Neural cell (in vitro differentiated cells): ENCODE measurements at regions not wholly inside any gene's neighbourhood (a gene's known extent, or its start where the extent isn't known, plus 50 kb on each side); places are given as distances from the start of the nearest gene placed in this dataset.

ENCODE experiments used
- H2AFZ ChIP-seq: fragments of 200-600, 300-800 bp; sonication (generic), shearing (Covaris generic); 2 replicates; pipeline ENCODE4 v1.6.0; 2014; ENCODE audit warnings: low read depth, mild to moderate bottlenecking, antibody characterized with exemption, low read length, moderate library complexity
- H3F3A ChIP-seq: fragments of 200-600 bp; shearing (Covaris generic); 2 replicates; pipeline ENCODE4 v1.6.1; 2016; ENCODE audit warnings: mild to moderate bottlenecking, moderate library complexity, mixed read lengths, antibody characterized with exemption, low read length; ENCODE audit not compliant: insufficient read depth, poor library complexity, severe bottlenecking
- H3K27ac ChIP-seq: fragments of 200-600, 300-800 bp; sonication (generic), shearing (Covaris generic); 2 replicates; pipeline ENCODE4 v1.5.1; 2014; ENCODE audit warnings: mild to moderate bottlenecking, low read length, moderate library complexity
- H3K27me3 ChIP-seq: fragments of 300-800, 200-600 bp; sonication (generic), shearing (Covaris generic); 2 replicates; pipeline ENCODE4 v1.6.0; 2014; ENCODE audit warnings: mild to moderate bottlenecking, low read depth, low read length, moderate library complexity; ENCODE audit not compliant: insufficient read depth
- H3K36me3 ChIP-seq: fragments of 300-800, 200-600 bp; sonication (generic), shearing (Covaris generic); 2 replicates; pipeline ENCODE4 v1.5.1; 2014; ENCODE audit warnings: mild to moderate bottlenecking, antibody characterized with exemption, low read length, moderate library complexity; ENCODE audit not compliant: insufficient read depth
- H3K4me2 ChIP-seq: fragments of 300-800, 200-600 bp; sonication (generic), shearing (Covaris generic); 2 replicates; pipeline ENCODE4 v1.6.0; 2014; ENCODE audit warnings: mild to moderate bottlenecking, low read length
- H3K4me3 ChIP-seq: fragments of 300-800, 200-600 bp; sonication (generic), shearing (Covaris generic); 2 replicates; pipeline ENCODE4 v1.5.1; 2014; ENCODE audit warnings: mild to moderate bottlenecking, low read length, moderate library complexity
- H3K79me2 ChIP-seq: fragments of 200-600 bp; shearing (Covaris generic); replicated peaks from 2 replicates; pipeline ENCODE4 v1.6.0; 2014; ENCODE audit warnings: mild to moderate bottlenecking, low read length, moderate library complexity; ENCODE audit not compliant: insufficient read depth
- H3K9ac ChIP-seq: fragments of 300-800, 200-600 bp; sonication (generic), shearing (Covaris generic); 2 replicates; pipeline ENCODE4 v1.6.1; 2016; ENCODE audit warnings: mild to moderate bottlenecking, low read length, mixed read lengths
- H3K9me2 ChIP-seq: fragments of 200-600 bp; shearing (Covaris generic); 2 replicates; pipeline ENCODE4 v1.6.1; 2016; ENCODE audit warnings: mild to moderate bottlenecking, low read length, mixed read lengths; ENCODE audit not compliant: insufficient read depth
- H3K9me3 ChIP-seq: fragments of 200-600, 300-800 bp; sonication (generic), shearing (Covaris generic); 2 replicates; pipeline ENCODE4 v1.6.1; 2016; ENCODE audit warnings: mild to moderate bottlenecking, mixed run types, low read length, moderate library complexity, mixed read lengths
- H4K20me1 ChIP-seq: fragments of 200-600 bp; shearing (Covaris generic); 2 replicates; pipeline ENCODE4 v1.6.1; 2016; ENCODE audit warnings: mild to moderate bottlenecking, mixed run types; ENCODE audit not compliant: insufficient read depth
- CTCF ChIP-seq: fragments of 450-650 bp; IDR thresholded peaks from 2 replicates; pipeline ENCODE4 v1.5.1; 2014; ENCODE audit warnings: antibody characterized with exemption, mild to moderate bottlenecking, moderate library complexity; ENCODE audit not compliant: poor library complexity, severe bottlenecking
- EP300 ChIP-seq: fragments of 450-650 bp; conservative IDR thresholded peaks from 2 replicates; pipeline ENCODE4 v1.6.1; 2014; ENCODE audit warnings: antibody characterized with exemption, mild to moderate bottlenecking, moderate library complexity; ENCODE audit not compliant: poor library complexity, severe bottlenecking
- EZH2 ChIP-seq: fragments of 200-600, 300-800 bp; shearing (Covaris generic), sonication (generic); IDR thresholded peaks from 2 replicates; pipeline ENCODE4 v1.6.1; 2014; ENCODE audit warnings: antibody characterized with exemption, low read length, borderline replicate concordance, mild to moderate bottlenecking; ENCODE audit not compliant: insufficient read depth, poor library complexity, severe bottlenecking
- MXI1 ChIP-seq: fragments of 450-650 bp; conservative IDR thresholded peaks from 2 replicates; pipeline ENCODE4 v1.6.1; 2014; ENCODE audit warnings: antibody characterized with exemption, mild to moderate bottlenecking; ENCODE audit not compliant: poor library complexity, severe bottlenecking
- POLR2AphosphoS5 ChIP-seq: IDR thresholded peaks from 2 replicates; pipeline ENCODE4 v1.6.1; 2012
- RAD21 ChIP-seq: fragments of 450-650 bp; conservative IDR thresholded peaks from 2 replicates; pipeline ENCODE4 v1.6.1; 2014; ENCODE audit warnings: antibody characterized with exemption, mild to moderate bottlenecking, moderate library complexity
- REST ChIP-seq: IDR thresholded peaks from 2 replicates; pipeline ENCODE4 v1.6.1; 2012; ENCODE audit warnings: borderline replicate concordance
- SMC3 ChIP-seq: fragments of 450-650 bp; conservative IDR thresholded peaks from 2 replicates; pipeline ENCODE4 v1.6.1; 2014; ENCODE audit warnings: antibody characterized with exemption, mild to moderate bottlenecking, moderate library complexity; ENCODE audit not compliant: poor library complexity
- TAF1 ChIP-seq: IDR thresholded peaks from 2 replicates; pipeline ENCODE4 v1.6.1; 2012; ENCODE audit warnings: low read depth

GRCh38 chr3:28853830-28854229 is 427.0 kb upstream of the RBMS3 start:
- Histone ChIP-seq H4K20me1 (no peaks in the 10 kb centered on the region), H2AFZ (no peak overlapping the region), H3K36me3 (no peaks in the 10 kb centered on the region), H3F3A (no peaks in the 10 kb centered on the region), H3K9me2 (no peaks in the 10 kb centered on the region), H3K4me2 (no peak overlapping the region), H3K79me2 (no peaks in the 10 kb centered on the region), H3K4me3 (no peak overlapping the region), H3K9me3 (no peaks in the 10 kb centered on the region), H3K27ac (no peak overlapping the region), H3K27me3 (no peaks in the 10 kb centered on the region), H3K9ac (no peak overlapping the region)
- TF ChIP-seq EP300 (no peak), POLR2AphosphoS5 (no peak), MXI1 (no peak), EZH2 (no peak), SMC3 (no peak), CTCF (peak; percentile 41), REST (no peak), RAD21 (peak; percentile 52), TAF1 (no peak)

GRCh38 chr3:28856796-28857195 is 424.1 kb upstream of the RBMS3 start:
- H3K9me3 ChIP-seq, result no peaks in the 10 kb centered on the region
- H3K9ac ChIP-seq, result no peak overlapping the region
- no peak overlapping the region for H3K4me3 ChIP-seq
- TF ChIP-seq POLR2AphosphoS5 (no peak), TAF1 (no peak)
- H3K4me2 ChIP-seq, result no peak overlapping the region
- H3F3A ChIP-seq, result no peaks in the 10 kb centered on the region
- no peak overlapping the region for H2AFZ ChIP-seq
- H3K9me2 ChIP-seq, result no peaks in the 10 kb centered on the region
- no peaks in the 10 kb centered on the region for H4K20me1 ChIP-seq
- no peaks in the 10 kb centered on the region for H3K27me3 ChIP-seq
- no peaks in the 10 kb centered on the region for H3K79me2 ChIP-seq
- H3K36me3 ChIP-seq, result no peaks in the 10 kb centered on the region
- no peak overlapping the region for H3K27ac ChIP-seq

GRCh38 chr3:28859897-28860296 is 421.0 kb upstream of the RBMS3 start:
- no peaks in the 10 kb centered on the region for H3K27me3 ChIP-seq
- no peak overlapping the region for H3K9ac ChIP-seq
- H3F3A ChIP-seq, result no peaks in the 10 kb centered on the region
- no peaks in the 10 kb centered on the region for H3K36me3 ChIP-seq
- no peak overlapping the region for H3K4me3 ChIP-seq
- no peaks in the 10 kb centered on the region for H3K9me2 ChIP-seq
- H3K79me2 ChIP-seq, result no peaks in the 10 kb centered on the region
- H4K20me1 ChIP-seq, result no peaks in the 10 kb centered on the region
- no peak overlapping the region for H3K4me2 ChIP-seq
- no peaks in the 10 kb centered on the region for H3K9me3 ChIP-seq
- TF ChIP-seq TAF1, result no peak
- no peak for TF ChIP-seq SMC3
- TF ChIP-seq POLR2AphosphoS5, result no peak
- no peak for TF ChIP-seq CTCF
- no peak for TF ChIP-seq EP300
- TF ChIP-seq REST, result no peak
- TF ChIP-seq RAD21, result no peak
- TF ChIP-seq MXI1, result no peak
- TF ChIP-seq EZH2, result no peak
- no peak overlapping the region for H2AFZ ChIP-seq
- no peak overlapping the region for H3K27ac ChIP-seq
